ENCODE measurements at regions not wholly inside any gene's neighbourhood (a gene's known extent, or its start where the extent isn't known, plus 50 kb on each side); places are given as distances from the start of the nearest gene placed in this dataset.

- WGBS, 4 donors, result 84 to 92% (median 86%) methylated on average over 7 of the region's 7 CpGs
These were observed 77.8 kb downstream of the ZNF608 start for GRCh38 chr5:124668353-124669299.

GRCh38 chr5:124665625-124666024, 80.8 kb downstream of the ZNF608 start:
- TF ChIP-seq CTCF (IDR thresholded peaks at IDR 0.05), result no peak
- TF ChIP-seq POLR2A (IDR thresholded peaks at IDR 0.05), result no peak
- DNase-seq, result no peak
- no peak overlapping the region for H3K27ac ChIP-seq
- intact Hi-C loops (cut with DNase I), result no loop called here
- no peak overlapping the region for H3K4me3 ChIP-seq
- ATAC-seq, result no peak
- no peaks in the 10 kb centered on the region for H3K27me3 ChIP-seq
- H3K4me1 ChIP-seq, result peaks cover 0 to 98% (median 31%) of the 10 kb centered on the region in 12 donors
- H3K9me3 ChIP-seq, result no peaks in the 10 kb centered on the region
- no peaks in the 10 kb centered on the region for H3K36me3 ChIP-seq

More at GRCh38 chr5:124668353-124669299, 77.8 kb downstream of the ZNF608 start:
- no peak overlapping the region for H3K4me3 ChIP-seq
- no peaks in the 10 kb centered on the region for H3K27me3 ChIP-seq
- TF ChIP-seq CTCF (IDR thresholded peaks at IDR 0.05) (no peak), POLR2A (IDR thresholded peaks at IDR 0.05) (no peak)
- intact Hi-C loops (cut with DNase I), result no loop called here
- H3K27ac ChIP-seq, result no peak overlapping the region
- H3K4me1 ChIP-seq, result peaks cover 0 to 87% (median 15%) of the 10 kb centered on the region in 12 donors
- DNase-seq (no peak), ATAC-seq (no peak)
- H3K9me3 ChIP-seq, result no peaks in the 10 kb centered on the region
- H3K36me3 ChIP-seq, result no peaks in the 10 kb centered on the region

GRCh38 chr5:124665035-124665434, 81.4 kb downstream of the ZNF608 start:
- WGBS, 4 donors, result 85 to 98% (median 86%) methylated on average over 2 of the region's 2 CpGs
- H3K27ac ChIP-seq, result no peak overlapping the region
- H3K36me3 ChIP-seq, result no peaks in the 10 kb centered on the region
- no peak for DNase-seq
- ATAC-seq, result no peak
- TF ChIP-seq POLR2A (IDR thresholded peaks at IDR 0.05) (no peak), CTCF (IDR thresholded peaks at IDR 0.05) (no peak)
- H3K4me1 ChIP-seq, result peaks cover 0 to 98% (median 34%) of the 10 kb centered on the region in 12 donors
- peaks cover 0 to 5% (median 0%) of the 10 kb centered on the region in 9 donors for H3K27me3 ChIP-seq
- H3K4me3 ChIP-seq, result no peak overlapping the region
- H3K9me3 ChIP-seq, result no peaks in the 10 kb centered on the region
- intact Hi-C loops (cut with DNase I), result no loop called here

GRCh38 chr5:124664287-124664686, 82.2 kb downstream of the ZNF608 start:
- H3K4me3 ChIP-seq, result no peak overlapping the region
- WGBS, 4 donors, result 84 to 90% (median 86%) methylated on average over 1 of the region's 1 CpG
- intact Hi-C loops (cut with DNase I), result loop anchor here in 1 of 10 donors (5.0 kb wide), 1 partner anchor 43 kb away; no protein-coding TSS in a partner anchor

More at GRCh38 chr5:124664287-124664686, 82.2 kb downstream of the ZNF608 start:
- TF ChIP-seq POLR2A (IDR thresholded peaks at IDR 0.05) (no peak), CTCF (IDR thresholded peaks at IDR 0.05) (no peak)
- Histone ChIP-seq H3K27ac (no peak overlapping the region), H3K9me3 (no peaks in the 10 kb centered on the region), H3K4me1 (peaks cover 0 to 98% (median 38%) of the 10 kb centered on the region in 12 donors), H3K27me3 (peaks cover 0 to 5% (median 0%) of the 10 kb centered on the region in 9 donors), H3K36me3 (no peaks in the 10 kb centered on the region)
- ATAC-seq (no peak), DNase-seq (no peak)
